Stimulated activated CD8-positive, alpha-beta memory T cell treated with anti-CD3 and anti-CD28 coated beads, Interleukin-7, amount 100 ng/mL, for 24 hours (primary cell): ENCODE measurements at regions not wholly inside any gene's neighbourhood (a gene's known extent, or its start where the extent isn't known, plus 50 kb on each side); places are given as distances from the start of the nearest gene placed in this dataset.

Source experiments
- DNase-seq: peaks from one replicate; pipeline ENCODE4 v3.0.0-alpha.2; 2020; ENCODE audit warnings: low read depth

GRCh38 chr16:80489173-80489572 is 51.6 kb upstream of the DYNLRB2 start:
- DNase-seq = no peak

GRCh38 chr16:80488167-80488566 is 52.6 kb upstream of the DYNLRB2 start:
- no peak for DNase-seq

GRCh38 chr16:80480664-80481063 is 60.1 kb upstream of the DYNLRB2 start:
- DNase-seq = no peak

- DNase-seq = no peak
Observed at GRCh38 chr16:80477838-80478237, 63.0 kb upstream of the DYNLRB2 start.

GRCh38 chr16:80468029-80468428 is 72.8 kb upstream of the DYNLRB2 start:
- DNase-seq = no peak

- peak; percentile 18 for DNase-seq
Observed at GRCh38 chr16:80466024-80466987, 74.5 kb upstream of the DYNLRB2 start.

- DNase-seq = no peak
Observed at GRCh38 chr16:80463751-80464495, 76.9 kb upstream of the DYNLRB2 start.

GRCh38 chr16:80463326-80463725 is 77.5 kb upstream of the DYNLRB2 start:
- no peak for DNase-seq

GRCh38 chr16:80462917-80463316 is 77.9 kb upstream of the DYNLRB2 start:
- DNase-seq = no peak

- no peak for DNase-seq
Observed at GRCh38 chr16:80460988-80461387, 79.8 kb upstream of the DYNLRB2 start.

- DNase-seq = no peak
Observed at GRCh38 chr16:80459966-80460365, 80.8 kb upstream of the DYNLRB2 start.

- no peak for DNase-seq
Observed at GRCh38 chr16:80459331-80459777, 81.4 kb upstream of the DYNLRB2 start.

GRCh38 chr16:80457871-80458270 is 82.9 kb upstream of the DYNLRB2 start:
- no peak for DNase-seq

GRCh38 chr16:80454802-80455201 is 86.0 kb upstream of the DYNLRB2 start:
- DNase-seq = no peak

- DNase-seq = no peak
Observed at GRCh38 chr16:80449392-80449791, 91.4 kb upstream of the DYNLRB2 start.

- no peak for DNase-seq
Observed at GRCh38 chr16:80447241-80447640, 93.6 kb upstream of the DYNLRB2 start.

- DNase-seq = no peak
Observed at GRCh38 chr16:80442779-80443178, 98.0 kb upstream of the DYNLRB2 start.

- DNase-seq = no peak
Observed at GRCh38 chr16:80441935-80442334, 98.9 kb upstream of the DYNLRB2 start.

- no peak for DNase-seq
Observed at GRCh38 chr16:80440667-80441066, 100.1 kb upstream of the DYNLRB2 start.

GRCh38 chr16:80437707-80438106 is 103.1 kb upstream of the DYNLRB2 start:
- DNase-seq = no peak

- DNase-seq = no peak
Observed at GRCh38 chr16:80436510-80436909, 104.3 kb upstream of the DYNLRB2 start.

GRCh38 chr16:80433623-80434022 is 107.2 kb upstream of the DYNLRB2 start:
- DNase-seq = no peak

GRCh38 chr16:80427795-80428194 is 113.0 kb upstream of the DYNLRB2 start:
- no peak for DNase-seq
